HEK293 (cell line): ENCODE measurements at regions not wholly inside any gene's neighbourhood (a gene's known extent, or its start where the extent isn't known, plus 50 kb on each side); places are given as distances from the start of the nearest gene placed in this dataset.

Source experiments
- CTCF ChIA-PET: fragments of 350-600 bp; formaldehyde crosslinking; extraction: SDS; loops from one replicate; lab custom pipeline; 2021; ENCODE audit warnings: antibody characterized with exemption; lab: Yijun Ruan, JAX
- POLR2A ChIA-PET: fragments of 300-600 bp; formaldehyde crosslinking; extraction: SDS; loops from one replicate; lab custom pipeline; 2020; ENCODE audit warnings: antibody characterized with exemption, inconsistent platforms; lab: Yijun Ruan, JAX
- H3K27ac ChIP-seq: fragments of 200-500 bp; sonication (Bioruptor generic); 2 replicates; pipeline ENCODE4 v1.5.1; 2014; ENCODE audit warnings: low read depth, low read length, control low read depth, inconsistent platforms; ENCODE audit errors: extremely low read depth
- H3K36me3 ChIP-seq, 2 experiments: fragments of 200-500 bp in 1 of 2; sonication (Bioruptor generic) in 1 of 2; 1 replicate in 1 of 2; 2 replicates in 1 of 2; pipeline ENCODE4 v1.5.1; 2014 to 2017; ENCODE audit warnings: inconsistent platforms in 2 of 2, low read length in 2 of 2; ENCODE audit not compliant: control insufficient read depth in 2 of 2, insufficient read depth in 1 of 2
- H3K4me1 ChIP-seq: fragments of 200-500 bp; sonication (Bioruptor generic); 2 replicates; pipeline ENCODE4 v1.5.1; 2014; ENCODE audit warnings: mild to moderate bottlenecking, low read length, inconsistent platforms; ENCODE audit not compliant: control insufficient read depth, insufficient read depth
- H3K4me3 ChIP-seq: 2 replicates; pipeline ENCODE4 v1.5.1; 2011; ENCODE audit warnings: low read depth, mild to moderate bottlenecking, control low read depth, low read length, moderate library complexity
- H3K9me3 ChIP-seq: fragments of 200-500 bp; sonication (Bioruptor generic); 2 replicates; pipeline ENCODE4 v1.5.1; 2014; ENCODE audit warnings: low read depth, low read length, inconsistent platforms; ENCODE audit not compliant: control insufficient read depth, insufficient read depth
- BCL11A ChIP-seq: fragments of 450-650 bp; formaldehyde crosslinking; IDR thresholded peaks from 2 replicates; pipeline ENCODE4 v1.5.1; 2016; ENCODE audit warnings: low read depth, missing biosample characterization, missing genetic modification characterization
- BCL11B ChIP-seq: fragments of 450-650 bp; formaldehyde crosslinking; IDR thresholded peaks from 2 replicates; pipeline ENCODE4 v1.5.1; 2016; ENCODE audit warnings: low read depth, missing biosample characterization, missing genetic modification characterization
- FEZF1 ChIP-seq: fragments of 450-650 bp; formaldehyde crosslinking; IDR thresholded peaks from 2 replicates; pipeline ENCODE4 v1.5.1; 2016; ENCODE audit warnings: missing biosample characterization, missing genetic modification characterization
- GFI1B ChIP-seq: fragments of 450-650 bp; formaldehyde crosslinking; IDR thresholded peaks from 2 replicates; pipeline ENCODE4 v1.5.1; 2016; ENCODE audit warnings: missing biosample characterization, missing genetic modification characterization
- GLI4 ChIP-seq: fragments of 450-650 bp; formaldehyde crosslinking; IDR thresholded peaks from 2 replicates; pipeline ENCODE4 v1.5.1; 2016; ENCODE audit warnings: missing biosample characterization, missing genetic modification characterization
- GLIS2 ChIP-seq: fragments of 450-650 bp; formaldehyde crosslinking; IDR thresholded peaks from 2 replicates; pipeline ENCODE4 v1.5.1; 2016; ENCODE audit warnings: missing biosample characterization, missing genetic modification characterization
- KLF16 ChIP-seq: fragments of 450-650 bp; formaldehyde crosslinking; IDR thresholded peaks from 2 replicates; pipeline ENCODE4 v1.5.1; 2017; ENCODE audit warnings: missing biosample characterization, missing genetic modification characterization
- MYNN ChIP-seq: fragments of 450-650 bp; formaldehyde crosslinking; IDR thresholded peaks from 2 replicates; pipeline ENCODE4 v1.5.1; 2016; ENCODE audit warnings: missing biosample characterization, missing genetic modification characterization, borderline replicate concordance
- RBAK ChIP-seq: fragments of 450-650 bp; formaldehyde crosslinking; IDR thresholded peaks from 2 replicates; pipeline ENCODE4 v1.5.1; 2016; ENCODE audit warnings: missing biosample characterization, missing genetic modification characterization
- SALL2 ChIP-seq: fragments of 450-650 bp; formaldehyde crosslinking; IDR thresholded peaks from 2 replicates; pipeline ENCODE4 v1.5.0; 2017; ENCODE audit warnings: missing biosample characterization, mild to moderate bottlenecking, missing genetic modification characterization, borderline replicate concordance
- ZBTB17 ChIP-seq: fragments of 450-650 bp; formaldehyde crosslinking; IDR thresholded peaks from 2 replicates; pipeline ENCODE4 v1.5.1; 2016; ENCODE audit warnings: missing biosample characterization, missing genetic modification characterization
- ZBTB8A ChIP-seq: fragments of 450-650 bp; formaldehyde crosslinking; IDR thresholded peaks from 2 replicates; pipeline ENCODE4 v1.5.1; 2016; ENCODE audit warnings: missing biosample characterization, missing genetic modification characterization
- ZNF174 ChIP-seq: fragments of 450-650 bp; formaldehyde crosslinking; IDR thresholded peaks from 2 replicates; pipeline ENCODE4 v1.5.0; 2017; ENCODE audit warnings: missing biosample characterization, mild to moderate bottlenecking, missing genetic modification characterization
- ZNF221 ChIP-seq: fragments of 450-650 bp; formaldehyde crosslinking; IDR thresholded peaks from 2 replicates; pipeline ENCODE4 v1.5.1; 2017; ENCODE audit warnings: missing biosample characterization, missing genetic modification characterization, borderline replicate concordance
- ZNF239 ChIP-seq: fragments of 450-650 bp; formaldehyde crosslinking; IDR thresholded peaks from 2 replicates; pipeline ENCODE4 v1.5.1; 2016; ENCODE audit warnings: missing biosample characterization, missing genetic modification characterization
- ZNF274 ChIP-seq, 2 experiments: fragments of 200-500 bp in 1 of 2; fragments of 450-650 bp in 1 of 2; sonication (Bioruptor generic) in 1 of 2; formaldehyde crosslinking in 1 of 2; IDR thresholded peaks; 2 replicates each; pipeline versions ENCODE4 v1.5.1 to v1.6.1; 2014 to 2016; ENCODE audit warnings: borderline replicate concordance in 1 of 2, inconsistent platforms in 1 of 2, low read length in 1 of 2, missing biosample characterization in 1 of 2, missing genetic modification characterization in 1 of 2
- ZNF292 ChIP-seq: fragments of 450-650 bp; formaldehyde crosslinking; IDR thresholded peaks from 2 replicates; pipeline ENCODE4 v1.5.1; 2016; ENCODE audit warnings: low read depth, missing biosample characterization, missing genetic modification characterization, borderline replicate concordance
- ZNF311 ChIP-seq: fragments of 450-650 bp; formaldehyde crosslinking; IDR thresholded peaks from 2 replicates; pipeline ENCODE4 v1.5.1; 2017; ENCODE audit warnings: missing biosample characterization, missing genetic modification characterization, borderline replicate concordance
- ZNF423 ChIP-seq: fragments of 450-650 bp; formaldehyde crosslinking; IDR thresholded peaks from 2 replicates; pipeline ENCODE4 v1.5.1; 2016; ENCODE audit warnings: missing biosample characterization, missing genetic modification characterization
- ZNF544 ChIP-seq: fragments of 450-650 bp; formaldehyde crosslinking; IDR thresholded peaks from 2 replicates; pipeline ENCODE4 v1.5.0; 2017; ENCODE audit warnings: missing biosample characterization, missing genetic modification characterization
- ZNF558 ChIP-seq: fragments of 450-650 bp; formaldehyde crosslinking; IDR thresholded peaks from 2 replicates; pipeline ENCODE4 v1.5.1; 2016; ENCODE audit warnings: missing biosample characterization, missing genetic modification characterization
- ZNF560 ChIP-seq: fragments of 450-650 bp; formaldehyde crosslinking; IDR thresholded peaks from 2 replicates; pipeline ENCODE4 v1.5.1; 2017; ENCODE audit warnings: missing biosample characterization, missing genetic modification characterization, borderline replicate concordance
- ZNF561 ChIP-seq: fragments of 450-650 bp; IDR thresholded peaks from 2 replicates; pipeline ENCODE4 v1.5.1; 2018; ENCODE audit warnings: missing biosample characterization, missing genetic modification characterization, borderline replicate concordance
- ZNF664 ChIP-seq: fragments of 450-650 bp; formaldehyde crosslinking; IDR thresholded peaks from 2 replicates; pipeline ENCODE4 v1.5.1; 2016; ENCODE audit warnings: missing biosample characterization, missing genetic modification characterization
- ZNF792 ChIP-seq: fragments of 450-650 bp; formaldehyde crosslinking; IDR thresholded peaks from 2 replicates; pipeline ENCODE4 v1.5.1; 2016; ENCODE audit warnings: missing biosample characterization, missing genetic modification characterization
- ZXDB ChIP-seq: fragments of 450-650 bp; formaldehyde crosslinking; IDR thresholded peaks from 2 replicates; pipeline ENCODE4 v1.5.1; 2016; ENCODE audit warnings: missing biosample characterization, missing genetic modification characterization
- TF ChIP-seq, protein P1 (sequence below): fragments of 450-650 bp; formaldehyde crosslinking; IDR thresholded peaks from 2 replicates; pipeline ENCODE4 v1.5.1; 2016; ENCODE audit warnings: missing biosample characterization, missing genetic modification characterization, borderline replicate concordance
- TF ChIP-seq, protein P2 (sequence below): fragments of 450-650 bp; formaldehyde crosslinking; IDR thresholded peaks from 2 replicates; pipeline ENCODE4 v1.5.0; 2017; ENCODE audit warnings: missing biosample characterization, missing genetic modification characterization, borderline replicate concordance
- TF ChIP-seq, protein P3 (sequence below): fragments of 450-650 bp; formaldehyde crosslinking; IDR thresholded peaks from 2 replicates; pipeline ENCODE4 v1.5.1; 2016; ENCODE audit warnings: missing biosample characterization, missing genetic modification characterization
- TF ChIP-seq, protein P4 (sequence below): fragments of 450-650 bp; formaldehyde crosslinking; IDR thresholded peaks from 2 replicates; pipeline ENCODE4 v1.5.1; 2017; ENCODE audit warnings: missing biosample characterization, missing genetic modification characterization

DNA sequence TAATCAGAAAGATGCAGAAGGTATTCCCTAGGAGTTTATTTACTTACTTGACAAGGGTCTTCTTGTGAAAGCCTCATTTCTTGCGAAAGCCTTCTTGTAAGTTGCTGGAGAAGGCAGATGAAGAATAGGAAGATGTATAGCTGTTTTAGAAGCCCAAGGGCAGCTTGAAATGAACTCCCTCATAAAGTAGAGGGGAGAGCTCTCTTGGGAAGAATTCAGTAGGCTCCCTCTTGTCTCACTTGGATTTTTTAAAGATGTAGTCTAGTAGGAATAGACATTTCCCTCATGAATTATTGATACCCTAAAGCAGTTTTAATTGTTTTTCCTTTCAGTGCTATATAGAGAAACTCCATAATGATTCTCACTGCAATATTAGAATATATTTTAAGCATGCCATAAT is 639.2 kb upstream of the CXADR start:
- Histone ChIP-seq H3K27ac (no peak overlapping the region), H3K4me1 (no peaks in the 10 kb centered on the region), H3K4me3 (no peak overlapping the region), H3K36me3 (no peaks in the 10 kb centered on the region), H3K9me3 (no peaks in the 10 kb centered on the region)
- ChIA-PET POLR2A (no interaction called here), CTCF (no interaction called here)
- TF ChIP-seq ZBTB17 (no peak), SALL2 (tag by site-specific recombination) (no peak), GLIS2 (tag by site-specific recombination) (no peak), RBAK (tag by site-specific recombination) (no peak), ZNF664 (tag by site-specific recombination) (no peak), ZNF274 (IDR thresholded peaks at IDR 0.05; ENCODE audit: low read length) (no peak), ZNF274 (tag by site-specific recombination; IDR thresholded peaks at IDR 0.05; ENCODE audit: borderline replicate concordance) (no peak), ZXDB (tag by site-specific recombination) (no peak), ZNF544 (tag by site-specific recombination) (no peak), FEZF1 (tag by site-specific recombination) (no peak), ZNF221 (tag by site-specific recombination) (no peak), KLF16 (tag by site-specific recombination) (no peak), ZNF311 (tag by site-specific recombination) (no peak), ZNF239 (tag by site-specific recombination) (no peak), GFI1B (tag by site-specific recombination) (no peak), ZNF558 (tag by site-specific recombination) (no peak), ZNF174 (tag by site-specific recombination) (no peak), BCL11A (tag by site-specific recombination) (no peak)
- TF ChIP-seq, protein P1, sequence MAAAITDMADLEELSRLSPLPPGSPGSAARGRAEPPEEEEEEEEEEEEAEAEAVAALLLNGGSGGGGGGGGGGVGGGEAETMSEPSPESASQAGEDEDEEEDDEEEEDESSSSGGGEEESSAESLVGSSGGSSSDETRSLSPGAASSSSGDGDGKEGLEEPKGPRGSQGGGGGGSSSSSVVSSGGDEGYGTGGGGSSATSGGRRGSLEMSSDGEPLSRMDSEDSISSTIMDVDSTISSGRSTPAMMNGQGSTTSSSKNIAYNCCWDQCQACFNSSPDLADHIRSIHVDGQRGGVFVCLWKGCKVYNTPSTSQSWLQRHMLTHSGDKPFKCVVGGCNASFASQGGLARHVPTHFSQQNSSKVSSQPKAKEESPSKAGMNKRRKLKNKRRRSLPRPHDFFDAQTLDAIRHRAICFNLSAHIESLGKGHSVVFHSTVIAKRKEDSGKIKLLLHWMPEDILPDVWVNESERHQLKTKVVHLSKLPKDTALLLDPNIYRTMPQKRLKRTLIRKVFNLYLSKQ = no peak
- TF ChIP-seq, protein P2, sequence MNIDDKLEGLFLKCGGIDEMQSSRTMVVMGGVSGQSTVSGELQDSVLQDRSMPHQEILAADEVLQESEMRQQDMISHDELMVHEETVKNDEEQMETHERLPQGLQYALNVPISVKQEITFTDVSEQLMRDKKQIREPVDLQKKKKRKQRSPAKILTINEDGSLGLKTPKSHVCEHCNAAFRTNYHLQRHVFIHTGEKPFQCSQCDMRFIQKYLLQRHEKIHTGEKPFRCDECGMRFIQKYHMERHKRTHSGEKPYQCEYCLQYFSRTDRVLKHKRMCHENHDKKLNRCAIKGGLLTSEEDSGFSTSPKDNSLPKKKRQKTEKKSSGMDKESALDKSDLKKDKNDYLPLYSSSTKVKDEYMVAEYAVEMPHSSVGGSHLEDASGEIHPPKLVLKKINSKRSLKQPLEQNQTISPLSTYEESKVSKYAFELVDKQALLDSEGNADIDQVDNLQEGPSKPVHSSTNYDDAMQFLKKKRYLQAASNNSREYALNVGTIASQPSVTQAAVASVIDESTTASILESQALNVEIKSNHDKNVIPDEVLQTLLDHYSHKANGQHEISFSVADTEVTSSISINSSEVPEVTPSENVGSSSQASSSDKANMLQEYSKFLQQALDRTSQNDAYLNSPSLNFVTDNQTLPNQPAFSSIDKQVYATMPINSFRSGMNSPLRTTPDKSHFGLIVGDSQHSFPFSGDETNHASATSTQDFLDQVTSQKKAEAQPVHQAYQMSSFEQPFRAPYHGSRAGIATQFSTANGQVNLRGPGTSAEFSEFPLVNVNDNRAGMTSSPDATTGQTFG (tag by site-specific recombination) = no peak
- TF ChIP-seq, protein P3, sequence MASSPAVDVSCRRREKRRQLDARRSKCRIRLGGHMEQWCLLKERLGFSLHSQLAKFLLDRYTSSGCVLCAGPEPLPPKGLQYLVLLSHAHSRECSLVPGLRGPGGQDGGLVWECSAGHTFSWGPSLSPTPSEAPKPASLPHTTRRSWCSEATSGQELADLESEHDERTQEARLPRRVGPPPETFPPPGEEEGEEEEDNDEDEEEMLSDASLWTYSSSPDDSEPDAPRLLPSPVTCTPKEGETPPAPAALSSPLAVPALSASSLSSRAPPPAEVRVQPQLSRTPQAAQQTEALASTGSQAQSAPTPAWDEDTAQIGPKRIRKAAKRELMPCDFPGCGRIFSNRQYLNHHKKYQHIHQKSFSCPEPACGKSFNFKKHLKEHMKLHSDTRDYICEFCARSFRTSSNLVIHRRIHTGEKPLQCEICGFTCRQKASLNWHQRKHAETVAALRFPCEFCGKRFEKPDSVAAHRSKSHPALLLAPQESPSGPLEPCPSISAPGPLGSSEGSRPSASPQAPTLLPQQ (tag by site-specific recombination) = no peak

DNA sequence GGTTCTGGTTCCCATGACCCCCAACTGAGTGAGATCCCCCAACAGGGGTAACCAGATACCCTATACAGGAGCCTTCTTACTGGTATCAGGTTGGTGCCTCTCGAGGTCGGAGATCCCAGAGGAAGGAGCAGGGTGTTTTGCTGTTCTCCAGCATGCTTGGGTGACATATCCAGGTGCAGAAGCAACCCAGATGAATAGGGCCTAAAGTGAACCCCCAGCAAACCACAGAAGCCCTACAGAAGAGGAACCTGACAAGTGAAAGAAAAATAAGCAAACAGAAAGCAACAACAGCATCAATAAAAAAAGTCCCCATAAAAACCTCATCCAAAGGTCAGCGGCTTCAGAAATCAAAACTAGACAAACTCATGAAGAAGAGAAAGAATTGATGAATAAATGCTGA is 633.4 kb upstream of the CXADR start:
- Histone ChIP-seq H3K36me3 (no peaks in the 10 kb centered on the region), H3K4me3 (no peak overlapping the region), H3K4me1 (no peaks in the 10 kb centered on the region), H3K27ac (no peak overlapping the region), H3K9me3 (no peaks in the 10 kb centered on the region)
- ChIA-PET CTCF (no interaction called here), POLR2A (no interaction called here)
- no peak for TF ChIP-seq ZNF792 (tag by site-specific recombination)
- TF ChIP-seq BCL11B (tag by site-specific recombination) = no peak
- no peak for TF ChIP-seq ZNF292
- no peak for TF ChIP-seq ZNF664 (tag by site-specific recombination)
- TF ChIP-seq BCL11A (tag by site-specific recombination) = no peak
- no peak for TF ChIP-seq ZNF423 (tag by site-specific recombination)
- no peak for TF ChIP-seq ZBTB8A (tag by site-specific recombination)
- TF ChIP-seq ZNF239 (tag by site-specific recombination) = no peak
- TF ChIP-seq GLI4 (tag by site-specific recombination) = no peak
- TF ChIP-seq ZNF560 (tag by site-specific recombination) = no peak
- no peak for TF ChIP-seq ZNF561 (tag by site-specific recombination)
- TF ChIP-seq MYNN (tag by site-specific recombination) = no peak
- TF ChIP-seq, protein P4, sequence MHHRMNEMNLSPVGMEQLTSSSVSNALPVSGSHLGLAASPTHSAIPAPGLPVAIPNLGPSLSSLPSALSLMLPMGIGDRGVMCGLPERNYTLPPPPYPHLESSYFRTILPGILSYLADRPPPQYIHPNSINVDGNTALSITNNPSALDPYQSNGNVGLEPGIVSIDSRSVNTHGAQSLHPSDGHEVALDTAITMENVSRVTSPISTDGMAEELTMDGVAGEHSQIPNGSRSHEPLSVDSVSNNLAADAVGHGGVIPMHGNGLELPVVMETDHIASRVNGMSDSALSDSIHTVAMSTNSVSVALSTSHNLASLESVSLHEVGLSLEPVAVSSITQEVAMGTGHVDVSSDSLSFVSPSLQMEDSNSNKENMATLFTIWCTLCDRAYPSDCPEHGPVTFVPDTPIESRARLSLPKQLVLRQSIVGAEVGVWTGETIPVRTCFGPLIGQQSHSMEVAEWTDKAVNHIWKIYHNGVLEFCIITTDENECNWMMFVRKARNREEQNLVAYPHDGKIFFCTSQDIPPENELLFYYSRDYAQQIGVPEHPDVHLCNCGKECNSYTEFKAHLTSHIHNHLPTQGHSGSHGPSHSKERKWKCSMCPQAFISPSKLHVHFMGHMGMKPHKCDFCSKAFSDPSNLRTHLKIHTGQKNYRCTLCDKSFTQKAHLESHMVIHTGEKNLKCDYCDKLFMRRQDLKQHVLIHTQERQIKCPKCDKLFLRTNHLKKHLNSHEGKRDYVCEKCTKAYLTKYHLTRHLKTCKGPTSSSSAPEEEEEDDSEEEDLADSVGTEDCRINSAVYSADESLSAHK (tag by site-specific recombination) = no peak
